Ascending aorta (tissue), 2 donors: ENCODE measurements at regions not wholly inside any gene's neighbourhood (a gene's known extent, or its start where the extent isn't known, plus 50 kb on each side); places are given as distances from the start of the nearest gene placed in this dataset.

Experiments
- DNase-seq, 2 donors: peaks; one replicate each; pipeline ENCODE4 v3.0.0-alpha.2; 2019; ENCODE audit warnings: low spot score in 2 of 2
- H3K27ac ChIP-seq, 2 donors: fragments of 200-600 bp; sonication (generic); one replicate each; pipeline ENCODE4 v1.5.1; 2016 to 2017; ENCODE audit warnings: mild to moderate bottlenecking in 1 of 2
- H3K27me3 ChIP-seq: fragments of 200-600 bp; sonication (generic); one replicate; pipeline ENCODE4 v1.5.1; 2017
- H3K36me3 ChIP-seq, 2 donors: fragments of 200-600 bp; sonication (generic); one replicate each; pipeline ENCODE4 v1.5.1; 2016
- H3K4me1 ChIP-seq, 2 donors: fragments of 200-600 bp; sonication (generic); one replicate each; pipeline ENCODE4 v1.5.1; 2016 to 2017; ENCODE audit warnings: mild to moderate bottlenecking in 1 of 2
- H3K4me3 ChIP-seq, 2 donors: fragments of 200-600 bp; sonication (generic); one replicate each; pipeline ENCODE4 v1.5.1; 2016 to 2017; ENCODE audit warnings: mild to moderate bottlenecking in 1 of 2
- H3K9me3 ChIP-seq, 2 donors: fragments of 200-600 bp; sonication (generic); one replicate each; pipeline ENCODE4 v1.5.1; 2016
- CTCF ChIP-seq, 3 experiments: fragments of 200-600 bp in 2 of 3; fragments of 450-650 bp in 1 of 3; sonication (generic) in 2 of 3; IDR thresholded peaks; one replicate each; pipeline ENCODE4 v1.5.1; 2016 to 2019; ENCODE audit warnings: antibody characterized with exemption in 3 of 3, mild to moderate bottlenecking in 1 of 3, moderate library complexity in 1 of 3
- intact Hi-C: fragments of 100-400 bp; cut with DNase I; formaldehyde crosslinking; loops from one replicate; pipeline ENCODE4 v1.15.1; 2023

- no peaks in the 10 kb centered on the region for H3K27me3 ChIP-seq
- intact Hi-C loops = no loop called here
- H3K4me3 ChIP-seq = no peak overlapping the region
- H3K36me3 ChIP-seq = no peaks in the 10 kb centered on the region
- H3K9me3 ChIP-seq = no peaks in the 10 kb centered on the region
- TF ChIP-seq CTCF (IDR thresholded peaks at IDR 0.05) = no peak
- no peak overlapping the region for H3K27ac ChIP-seq
- H3K4me1 ChIP-seq = no peaks in the 10 kb centered on the region
- no peak for DNase-seq
Observed at GRCh38 chr10:3263747-3264146, 91.2 kb upstream of the PITRM1 start.

GRCh38 chr10:3263082-3263481 is 90.5 kb upstream of the PITRM1 start:
- DNase-seq = no peak
- Histone ChIP-seq H3K27me3 (no peaks in the 10 kb centered on the region), H3K9me3 (no peaks in the 10 kb centered on the region), H3K27ac (no peak overlapping the region), H3K4me3 (no peak overlapping the region), H3K36me3 (no peaks in the 10 kb centered on the region), H3K4me1 (no peaks in the 10 kb centered on the region)
- no peak for TF ChIP-seq CTCF (IDR thresholded peaks at IDR 0.05)
- intact Hi-C loops = no loop called here

DNA sequence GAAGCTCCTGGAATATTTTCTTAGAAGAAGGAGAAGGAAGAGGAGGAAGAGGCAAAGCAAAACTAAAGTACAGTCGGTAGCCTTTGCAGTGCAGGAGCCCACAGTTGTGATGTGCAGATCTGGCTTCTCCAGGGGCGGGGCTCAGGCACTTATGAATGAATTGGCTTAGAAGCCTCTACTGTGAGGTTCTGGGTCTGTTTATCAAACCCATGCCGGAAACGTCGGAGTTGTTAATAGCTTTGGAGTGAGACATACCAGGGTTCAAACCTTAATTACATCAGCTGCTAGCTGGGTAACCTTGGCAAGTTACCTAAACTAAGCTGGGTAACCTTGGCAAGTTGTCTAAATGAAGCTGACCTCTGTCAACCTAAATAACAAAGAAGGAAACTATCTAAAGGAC is 89.3 kb upstream of the PITRM1 start:
- Histone ChIP-seq H3K4me3 (no peak overlapping the region), H3K9me3 (no peaks in the 10 kb centered on the region), H3K27me3 (no peaks in the 10 kb centered on the region), H3K27ac (no peak overlapping the region), H3K36me3 (no peaks in the 10 kb centered on the region), H3K4me1 (no peaks in the 10 kb centered on the region)
- no peak for DNase-seq
- intact Hi-C loops = no loop called here
- TF ChIP-seq CTCF (IDR thresholded peaks at IDR 0.05) = no peak

DNA sequence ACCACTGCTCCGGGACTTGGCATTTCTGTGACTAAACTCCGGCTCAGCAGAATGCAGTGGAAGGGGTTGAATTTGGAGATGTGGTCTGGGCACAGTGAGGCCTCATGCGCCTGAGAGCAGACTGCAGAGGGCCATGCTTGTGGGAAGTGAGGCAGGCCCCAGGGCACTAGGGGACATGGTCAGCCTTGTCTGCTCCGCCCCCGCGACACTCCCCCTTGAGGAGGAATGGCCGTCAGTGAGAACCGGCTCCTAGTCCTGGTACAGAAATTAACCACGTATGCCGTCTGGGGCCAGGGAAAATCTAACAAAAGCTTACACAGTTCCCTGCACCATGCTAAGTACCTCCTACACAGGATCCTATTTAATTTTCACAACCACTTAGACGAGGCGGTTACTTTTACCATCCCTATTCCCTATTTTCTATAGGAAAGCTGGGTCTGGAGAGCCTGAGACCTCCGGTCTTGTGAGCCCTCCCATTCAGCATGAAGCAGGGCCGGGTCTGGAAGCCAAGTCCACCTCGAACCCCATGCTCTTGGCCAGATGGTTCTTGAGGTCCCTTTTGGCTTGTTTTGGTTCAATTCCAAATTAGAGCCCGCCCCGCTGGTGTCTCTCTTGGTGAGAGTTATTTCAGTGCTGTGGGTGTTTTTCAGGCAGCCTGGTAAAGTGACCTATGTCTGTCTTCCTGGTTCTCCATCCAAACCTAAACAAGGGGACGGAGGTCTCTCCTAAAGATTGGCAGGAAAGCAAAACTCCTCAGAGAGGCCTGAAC is 87.7 kb upstream of the PITRM1 start:
- no peak for DNase-seq
- H3K9me3 ChIP-seq = no peaks in the 10 kb centered on the region
- no peaks in the 10 kb centered on the region for H3K36me3 ChIP-seq
- H3K4me3 ChIP-seq = no peak overlapping the region
- H3K4me1 ChIP-seq = no peaks in the 10 kb centered on the region
- H3K27ac ChIP-seq = no peak overlapping the region
- H3K27me3 ChIP-seq = no peaks in the 10 kb centered on the region
- intact Hi-C loops = no loop called here
- no peak for TF ChIP-seq CTCF (IDR thresholded peaks at IDR 0.05)

DNA sequence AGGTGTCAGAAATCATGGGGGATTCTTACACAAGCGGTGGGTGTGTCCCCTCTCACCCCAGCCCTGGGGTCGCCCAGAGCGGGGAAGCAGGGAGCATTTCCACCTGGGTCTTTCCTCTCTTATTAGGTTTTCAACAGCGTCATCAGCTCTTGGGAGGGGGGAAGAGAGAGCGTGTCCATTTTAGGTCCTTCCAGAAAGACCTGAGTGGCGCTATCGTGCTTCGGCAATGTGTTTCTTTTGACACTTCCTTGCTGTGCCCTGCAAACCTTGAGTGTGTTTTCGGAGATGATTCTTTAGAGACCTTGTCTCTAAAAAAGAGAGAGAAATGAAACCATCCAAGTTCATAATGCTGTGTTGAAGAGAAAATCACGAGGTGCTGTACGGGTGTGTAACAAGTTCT is 86.9 kb upstream of the PITRM1 start:
- H3K4me1 ChIP-seq = no peaks in the 10 kb centered on the region
- no peaks in the 10 kb centered on the region for H3K36me3 ChIP-seq
- intact Hi-C loops = no loop called here
- no peak for TF ChIP-seq CTCF (IDR thresholded peaks at IDR 0.05)
- H3K27ac ChIP-seq = no peak overlapping the region
- no peak overlapping the region for H3K4me3 ChIP-seq
- no peaks in the 10 kb centered on the region for H3K9me3 ChIP-seq
- H3K27me3 ChIP-seq = no peaks in the 10 kb centered on the region
- no peak for DNase-seq

- intact Hi-C loops = no loop called here
Observed at GRCh38 chr10:3258394-3258793, 85.8 kb upstream of the PITRM1 start.

More at GRCh38 chr10:3258394-3258793, 85.8 kb upstream of the PITRM1 start:
- no peaks in the 10 kb centered on the region for H3K36me3 ChIP-seq
- no peaks in the 10 kb centered on the region for H3K27me3 ChIP-seq
- H3K4me3 ChIP-seq = no peak overlapping the region
- no peaks in the 10 kb centered on the region for H3K9me3 ChIP-seq
- no peak for TF ChIP-seq CTCF (IDR thresholded peaks at IDR 0.05)
- no peaks in the 10 kb centered on the region for H3K4me1 ChIP-seq
- H3K27ac ChIP-seq = no peak overlapping the region
- DNase-seq = no peak
